AG09319 (cell line): ENCODE measurements at regions not wholly inside any gene's neighbourhood (a gene's known extent, or its start where the extent isn't known, plus 50 kb on each side); places are given as distances from the start of the nearest gene placed in this dataset.

Experiments
- DNase-seq: peaks from one replicate; pipeline ENCODE4 v3.0.0-alpha.2; 2010; ENCODE audit warnings: low read depth; ENCODE audit errors: extremely low read depth
- CTCF ChIP-seq: IDR thresholded peaks from 2 replicates; pipeline ENCODE4 v1.5.1; 2011; ENCODE audit warnings: low read depth, mild to moderate bottlenecking, inconsistent platforms, low read length, moderate library complexity

- no peak for TF ChIP-seq CTCF
- DNase-seq: no peak
Measured at GRCh38 chr3:182455011-182455410, 338.3 kb upstream of the ATP11B start.

GRCh38 chr3:182460303-182460702, 333.0 kb upstream of the ATP11B start:
- DNase-seq: no peak
- no peak for TF ChIP-seq CTCF

GRCh38 chr3:182462152-182462551, 331.2 kb upstream of the ATP11B start:
- no peak for DNase-seq
- TF ChIP-seq CTCF: no peak

- no peak for TF ChIP-seq CTCF
- no peak for DNase-seq
Measured at GRCh38 chr3:182464513-182465145, 328.7 kb upstream of the ATP11B start.

- no peak for DNase-seq
- TF ChIP-seq CTCF: no peak
Measured at GRCh38 chr3:182465301-182466185, 327.8 kb upstream of the ATP11B start.

- no peak for DNase-seq
Measured at GRCh38 chr3:182469086-182469485, 324.2 kb upstream of the ATP11B start.

More at GRCh38 chr3:182469086-182469485, 324.2 kb upstream of the ATP11B start:
- no peak for TF ChIP-seq CTCF
